Ectodermal cell (in vitro differentiated cells): ENCODE measurements at regions not wholly inside any gene's neighbourhood (a gene's known extent, or its start where the extent isn't known, plus 50 kb on each side); places are given as distances from the start of the nearest gene placed in this dataset.

Experiments
- H3K27ac ChIP-seq: 2 replicates; pipeline ENCODE4 v1.7.0; 2013; ENCODE audit warnings: mild to moderate bottlenecking, low read depth, low read length; ENCODE audit not compliant: insufficient read depth, poor library complexity, severe bottlenecking
- H3K27me3 ChIP-seq: 2 replicates; pipeline ENCODE4 v1.7.0; 2013; ENCODE audit warnings: mild to moderate bottlenecking, low read length; ENCODE audit not compliant: insufficient read depth, control insufficient read depth, poor library complexity, severe bottlenecking
- H3K36me3 ChIP-seq: one replicate; pipeline ENCODE4 v1.7.0; 2013; ENCODE audit warnings: low read length; ENCODE audit not compliant: control insufficient read depth, insufficient read depth
- H3K4me1 ChIP-seq: one replicate; pipeline ENCODE4 v1.7.0; 2013; ENCODE audit warnings: low read length; ENCODE audit not compliant: control insufficient read depth, insufficient read depth
- H3K4me3 ChIP-seq: 2 replicates; pipeline ENCODE4 v1.7.0; 2013; ENCODE audit warnings: low read depth, low read length, control low read depth; ENCODE audit not compliant: insufficient read depth
- H3K9me3 ChIP-seq: 2 replicates; pipeline ENCODE4 v1.7.0; 2013; ENCODE audit warnings: mild to moderate bottlenecking, low read length, moderate library complexity; ENCODE audit not compliant: control insufficient read depth
- WGBS, 2 experiments: methylation state at CpG; one replicate each; pipeline ENCODE4 v1.1.7; 2013; ENCODE audit warnings: missing lambda C conversion rate in 2 of 2; 5-methylcytosine and 5-hydroxymethylcytosine counted together

DNA sequence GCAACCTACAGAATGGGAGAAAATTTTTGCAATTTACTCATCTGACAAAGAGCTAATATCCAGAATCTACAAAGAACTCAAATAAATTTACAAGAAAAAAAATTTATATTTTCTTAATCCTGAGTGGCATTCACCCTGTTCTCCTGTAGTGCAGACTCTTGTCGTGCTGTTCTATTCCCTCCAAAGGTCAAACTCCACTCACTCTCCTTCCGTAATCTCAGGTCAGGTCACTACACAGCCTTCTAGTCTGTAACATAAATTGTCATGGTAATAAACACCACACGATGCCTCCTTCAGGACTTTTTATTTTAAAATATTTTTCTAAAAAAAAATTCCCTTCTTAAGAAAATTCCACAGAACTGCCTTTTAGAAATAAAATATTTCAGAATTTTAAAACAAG lies 417.9 kb upstream of the GCFC2 start:
- no peak overlapping the region for H3K27ac ChIP-seq
- no peaks in the 10 kb centered on the region for H3K27me3 ChIP-seq
- H3K4me1 ChIP-seq, result no peaks in the 10 kb centered on the region
- H3K36me3 ChIP-seq, result no peaks in the 10 kb centered on the region
- H3K9me3 ChIP-seq, result no peaks in the 10 kb centered on the region
- WGBS, 2 experiments, result 69 to 71% methylated on average over 2 to 3 of the region's 3 CpGs
- H3K4me3 ChIP-seq, result no peak overlapping the region

DNA sequence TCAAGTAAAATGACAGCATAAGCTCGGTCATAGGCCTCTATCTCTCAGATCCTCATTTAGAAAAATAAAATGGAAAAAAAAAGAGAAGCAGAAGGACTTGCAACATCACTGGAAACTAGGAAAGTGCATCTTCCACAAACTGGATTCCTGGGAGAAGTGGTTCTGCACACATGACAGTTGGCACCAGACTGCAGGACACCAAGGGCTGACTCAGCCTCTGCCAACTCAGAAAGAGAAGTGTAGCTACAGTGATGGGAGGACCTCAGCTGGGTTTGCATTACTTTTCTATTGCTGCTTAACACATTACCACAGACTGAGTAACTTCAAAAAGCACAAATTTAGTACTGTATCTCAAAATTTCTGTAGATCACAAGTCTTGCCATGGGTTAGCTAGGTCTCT lies 409.5 kb upstream of the GCFC2 start:
- no peaks in the 10 kb centered on the region for H3K27me3 ChIP-seq
- H3K4me1 ChIP-seq, result no peaks in the 10 kb centered on the region
- H3K27ac ChIP-seq, result no peak overlapping the region
- no peaks in the 10 kb centered on the region for H3K36me3 ChIP-seq
- H3K4me3 ChIP-seq, result no peak overlapping the region
- WGBS, 2 experiments, result 88 to 100% methylated on average over 1 of the region's 1 CpG
- no peaks in the 10 kb centered on the region for H3K9me3 ChIP-seq

DNA sequence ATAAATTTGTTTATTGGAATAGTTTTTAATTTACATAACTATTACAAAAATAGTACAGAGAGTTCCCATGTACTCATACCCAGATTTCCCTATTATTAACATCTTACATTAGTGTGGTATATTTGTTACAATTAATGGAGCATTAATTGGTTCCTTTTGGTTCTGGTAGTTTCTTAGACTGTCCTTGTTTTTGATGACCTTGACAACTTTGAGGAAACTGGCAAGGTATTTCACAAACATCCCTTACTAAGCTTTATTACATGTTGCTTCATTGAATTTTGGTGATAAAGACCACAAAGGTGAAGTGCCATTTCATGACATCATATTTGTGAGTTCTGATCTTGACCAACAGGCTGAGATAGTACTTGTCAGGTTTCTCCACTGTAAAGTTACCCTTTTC lies 379.0 kb upstream of the GCFC2 start:
- Histone ChIP-seq H3K9me3 (no peaks in the 10 kb centered on the region), H3K27ac (no peak overlapping the region), H3K4me1 (no peaks in the 10 kb centered on the region)

DNA sequence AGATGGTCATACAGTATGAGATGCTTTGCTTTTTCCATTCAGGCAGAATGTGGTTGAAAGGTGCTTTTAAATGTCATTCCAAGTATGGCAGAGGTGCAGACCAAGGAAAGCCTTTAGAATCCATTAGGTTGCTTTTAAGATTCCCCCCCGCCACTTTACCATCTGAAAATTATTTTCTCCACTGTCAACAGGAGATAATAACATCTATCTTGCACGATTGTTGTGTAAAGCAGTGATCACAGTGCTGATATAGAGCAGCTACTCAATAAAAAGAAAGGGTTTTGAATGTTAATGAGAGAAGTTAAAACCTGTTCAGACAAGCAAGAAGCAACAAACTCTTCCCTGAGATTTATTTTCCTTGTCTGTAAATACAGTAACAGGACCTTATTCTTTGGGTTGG lies 372.5 kb upstream of the GCFC2 start:
- H3K4me1 ChIP-seq, result no peaks in the 10 kb centered on the region
- no peaks in the 10 kb centered on the region for H3K36me3 ChIP-seq
- no peaks in the 10 kb centered on the region for H3K27me3 ChIP-seq
- no peak overlapping the region for H3K4me3 ChIP-seq
- no peak overlapping the region for H3K27ac ChIP-seq
- 67 to 73% methylated on average over 2 of the region's 2 CpGs for WGBS, 2 experiments
- no peaks in the 10 kb centered on the region for H3K9me3 ChIP-seq

More for the DNA sequence above, 379.0 kb upstream of the GCFC2 start:
- H3K4me3 ChIP-seq, result no peak overlapping the region
- H3K36me3 ChIP-seq, result no peaks in the 10 kb centered on the region
- H3K27me3 ChIP-seq, result no peaks in the 10 kb centered on the region

DNA sequence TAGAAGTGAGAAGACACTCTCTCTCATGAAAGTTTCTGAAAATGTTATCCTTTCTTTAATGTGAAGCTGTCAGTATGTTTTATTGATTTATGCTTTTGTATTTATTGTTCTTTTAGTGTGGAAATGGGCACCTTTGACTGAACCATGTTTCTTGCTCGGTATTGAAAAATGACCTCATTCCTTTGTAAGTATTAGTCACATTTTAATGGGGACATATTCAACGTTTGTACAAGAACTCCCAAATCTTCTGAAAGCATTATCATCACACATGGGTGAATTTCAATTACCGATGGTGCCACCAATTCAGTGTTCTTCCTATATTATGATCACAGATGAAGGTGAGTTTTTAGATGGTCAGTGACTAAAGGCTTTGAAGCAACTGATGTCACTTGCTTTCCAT lies 371.8 kb upstream of the GCFC2 start:
- 84 to 91% methylated on average over 3 of the region's 3 CpGs for WGBS, 2 experiments
- no peaks in the 10 kb centered on the region for H3K4me1 ChIP-seq
- H3K27ac ChIP-seq, result no peak overlapping the region

DNA sequence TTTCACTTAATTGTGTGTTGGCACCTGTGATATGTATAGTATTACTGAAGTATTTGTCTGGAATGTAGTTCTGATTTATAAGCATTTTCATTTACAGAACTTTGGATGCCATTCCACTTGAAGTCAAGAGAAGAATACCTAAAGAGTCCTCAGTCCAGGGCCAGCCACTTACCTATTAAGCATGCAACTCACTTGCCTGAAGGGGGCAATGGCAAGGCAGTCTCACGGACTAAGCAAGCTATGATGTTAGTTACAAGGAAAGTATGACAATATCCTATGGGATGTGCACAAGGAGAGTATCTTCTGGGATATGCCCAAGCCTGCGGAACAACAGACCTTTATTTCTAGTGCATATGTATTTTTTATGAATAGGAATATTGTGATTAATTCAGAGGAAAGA lies 369.4 kb upstream of the GCFC2 start:
- H3K4me1 ChIP-seq, result no peaks in the 10 kb centered on the region
- H3K36me3 ChIP-seq, result no peaks in the 10 kb centered on the region
- WGBS, 2 experiments, result 27 to 38% methylated on average over 2 of the region's 2 CpGs
- no peaks in the 10 kb centered on the region for H3K9me3 ChIP-seq
- no peak overlapping the region for H3K27ac ChIP-seq
- H3K4me3 ChIP-seq, result no peak overlapping the region
- no peaks in the 10 kb centered on the region for H3K27me3 ChIP-seq

More for the DNA sequence above, 371.8 kb upstream of the GCFC2 start:
- Histone ChIP-seq H3K9me3 (no peaks in the 10 kb centered on the region), H3K36me3 (no peaks in the 10 kb centered on the region), H3K27me3 (no peaks in the 10 kb centered on the region), H3K4me3 (no peak overlapping the region)

DNA sequence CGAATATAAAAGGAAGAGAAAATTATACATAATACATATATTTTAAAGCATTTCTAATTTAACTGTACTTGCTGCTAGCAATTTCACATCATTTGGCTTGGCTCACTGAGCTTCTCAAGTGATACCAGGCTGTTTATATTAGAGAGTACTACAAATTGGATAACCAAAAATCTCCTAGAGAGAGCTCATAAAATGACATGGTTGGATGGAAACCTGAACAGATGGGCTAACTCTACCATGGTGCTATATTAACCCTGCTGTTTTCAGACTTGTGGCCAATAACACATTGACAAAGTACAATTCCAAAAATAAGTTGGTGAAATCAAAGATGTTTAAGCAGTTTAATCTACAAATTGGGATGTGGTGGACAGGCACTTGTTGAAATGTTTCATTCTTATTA lies 364.4 kb upstream of the GCFC2 start:
- H3K27ac ChIP-seq, result no peak overlapping the region
- no peaks in the 10 kb centered on the region for H3K27me3 ChIP-seq
- H3K4me3 ChIP-seq, result no peak overlapping the region
- WGBS, 2 experiments, result no CpG with 5 or more reads among the region's 1 CpG
- no peaks in the 10 kb centered on the region for H3K4me1 ChIP-seq
- H3K9me3 ChIP-seq, result no peaks in the 10 kb centered on the region
- no peaks in the 10 kb centered on the region for H3K36me3 ChIP-seq

DNA sequence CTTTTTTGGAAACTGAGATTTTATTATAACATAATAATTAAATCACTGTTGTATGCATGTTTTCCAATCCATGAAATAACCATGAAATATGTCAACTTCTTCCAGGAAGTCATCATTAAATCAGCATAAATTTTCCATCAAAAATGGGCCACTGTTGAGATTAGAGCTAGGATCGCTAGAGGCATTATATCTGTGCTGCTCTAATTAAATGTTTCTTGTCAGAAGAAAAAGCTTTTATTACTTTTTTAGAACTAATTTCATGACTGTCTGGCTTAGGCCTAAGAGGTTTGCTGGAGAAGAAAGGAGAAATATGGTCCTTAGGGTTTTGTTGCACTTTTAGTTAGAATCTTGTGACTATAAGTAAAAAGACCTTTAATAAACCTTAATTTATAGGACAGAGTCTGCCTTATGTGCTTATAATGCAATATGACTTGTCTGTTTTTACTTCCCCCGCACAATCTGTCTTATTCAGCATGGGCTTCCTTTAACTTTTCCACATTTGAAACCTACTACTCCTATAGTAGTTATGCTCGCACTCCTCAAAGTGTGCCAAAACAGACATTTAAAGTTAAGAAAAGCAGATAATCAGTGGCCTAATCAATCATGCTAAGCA lies 363.4 kb upstream of the GCFC2 start:
- 93% methylated on average over 3 of the region's 3 CpGs for WGBS, 2 experiments
- no peak overlapping the region for H3K4me3 ChIP-seq
- H3K27me3 ChIP-seq, result no peaks in the 10 kb centered on the region
- H3K36me3 ChIP-seq, result no peaks in the 10 kb centered on the region
- no peak overlapping the region for H3K27ac ChIP-seq
- H3K9me3 ChIP-seq, result no peaks in the 10 kb centered on the region
- no peaks in the 10 kb centered on the region for H3K4me1 ChIP-seq

DNA sequence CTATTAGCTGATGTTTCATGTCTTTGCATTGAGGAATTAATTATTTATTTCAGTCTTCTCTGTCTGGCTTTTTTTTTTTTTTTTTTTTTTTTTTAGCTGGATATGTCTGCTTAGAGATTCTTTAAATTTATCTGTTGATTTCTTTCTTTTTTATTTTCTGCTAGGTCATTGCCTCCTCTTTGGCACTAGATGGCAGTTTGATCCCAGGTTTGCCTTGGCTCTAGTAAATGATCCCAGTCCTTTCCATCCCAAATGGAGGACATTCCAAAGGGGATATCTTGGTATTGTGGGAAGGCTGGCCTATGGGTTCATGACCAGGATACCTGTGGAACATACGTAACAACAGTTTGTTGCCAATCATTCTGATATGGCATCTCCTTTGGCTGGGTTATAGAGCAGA lies 339.5 kb upstream of the GCFC2 start:
- no peaks in the 10 kb centered on the region for H3K9me3 ChIP-seq
- no peak overlapping the region for H3K27ac ChIP-seq
- H3K36me3 ChIP-seq, result no peaks in the 10 kb centered on the region
- no peak overlapping the region for H3K4me3 ChIP-seq
- 88 to 92% methylated on average over 1 of the region's 1 CpG for WGBS, 2 experiments
- no peaks in the 10 kb centered on the region for H3K4me1 ChIP-seq
- H3K27me3 ChIP-seq, result no peaks in the 10 kb centered on the region

DNA sequence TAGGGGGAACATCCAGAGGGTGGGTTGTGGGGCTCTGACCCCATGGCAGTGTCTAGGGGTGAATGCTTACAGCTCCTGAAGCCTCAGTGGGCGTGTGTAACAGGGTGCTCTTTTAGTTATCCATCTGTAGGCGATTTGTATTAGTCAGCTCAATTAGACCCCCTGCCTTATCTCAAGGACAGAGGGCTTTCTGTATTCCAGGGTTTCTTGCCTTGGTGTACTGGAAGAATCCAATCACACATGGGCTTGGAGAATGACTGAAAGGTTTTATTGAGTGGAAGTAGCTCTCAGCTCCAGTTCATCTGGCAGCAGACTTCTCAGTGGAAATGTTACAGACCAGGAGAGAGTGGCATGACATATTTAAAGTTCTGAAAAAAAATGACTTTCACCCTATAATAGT lies 334.0 kb upstream of the GCFC2 start:
- 84 to 91% methylated on average over 2 of the region's 2 CpGs for WGBS, 2 experiments
- Histone ChIP-seq H3K9me3 (no peaks in the 10 kb centered on the region), H3K36me3 (no peaks in the 10 kb centered on the region), H3K4me1 (no peaks in the 10 kb centered on the region), H3K27ac (no peak overlapping the region), H3K27me3 (no peaks in the 10 kb centered on the region), H3K4me3 (no peak overlapping the region)

DNA sequence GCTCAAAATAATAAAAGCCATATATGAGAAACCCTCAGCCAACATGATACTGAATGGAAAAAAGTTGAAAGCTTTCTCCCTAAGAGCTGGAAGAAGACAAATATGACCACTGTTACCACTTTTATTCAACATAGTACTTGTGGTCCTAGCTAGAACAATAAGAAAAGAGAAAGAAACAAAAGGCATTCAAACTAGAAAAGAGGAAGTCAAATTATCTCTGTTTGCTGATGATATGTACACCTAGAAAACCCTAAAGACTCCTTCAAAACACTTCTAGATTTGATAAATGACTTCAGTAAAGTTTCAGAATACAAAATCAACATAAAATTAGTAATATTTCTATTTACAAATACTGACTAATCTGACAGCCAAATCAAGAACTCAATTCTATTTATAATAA lies 328.8 kb upstream of the GCFC2 start:
- Histone ChIP-seq H3K27ac (no peak overlapping the region), H3K36me3 (no peaks in the 10 kb centered on the region), H3K27me3 (no peaks in the 10 kb centered on the region), H3K4me1 (no peaks in the 10 kb centered on the region), H3K9me3 (no peaks in the 10 kb centered on the region), H3K4me3 (no peak overlapping the region)
